ENCODE measurements at regions not wholly inside any gene's neighbourhood (a gene's known extent, or its start where the extent isn't known, plus 50 kb on each side); places are given as distances from the start of the nearest gene placed in this dataset.

- TF ChIP-seq CTCF (IDR thresholded peaks at IDR 0.05) (no peak), EZH2phosphoT487 (IDR thresholded peaks at IDR 0.05) (no peak), EZH2 (IDR thresholded peaks at IDR 0.05) (no peak)
These were observed 73.3 kb upstream of the SLCO2A1 start for GRCh38 chr3:134102976-134103375.

All from neural progenitor cell (in vitro differentiated cells).